ENCODE measurements at regions not wholly inside any gene's neighbourhood (a gene's known extent, or its start where the extent isn't known, plus 50 kb on each side); places are given as distances from the start of the nearest gene placed in this dataset.

DNA sequence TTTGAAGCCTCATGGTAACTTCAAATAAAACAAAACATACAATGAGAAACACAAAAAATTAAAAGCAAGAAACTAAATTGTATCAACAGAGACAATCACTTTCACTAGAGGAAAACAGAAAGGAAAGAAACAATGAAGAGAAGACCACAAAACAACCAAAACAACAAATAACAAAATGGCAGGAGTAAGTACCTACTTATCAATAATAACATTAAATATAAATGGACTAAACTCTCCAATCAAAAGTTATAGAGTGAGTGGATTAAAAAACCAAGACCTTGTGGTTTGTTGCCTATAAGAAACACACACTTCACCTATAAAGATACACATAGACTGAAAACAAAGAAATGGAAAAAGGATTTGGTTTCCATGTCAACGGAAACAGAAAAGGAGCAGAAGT, 830.1 kb upstream of the TMEFF2 start:
- Histone ChIP-seq H3K79me2 (ENCODE audit: low read length) (no peaks in the 10 kb centered on the region), H2AFZ (ENCODE audit: low read length) (no peak overlapping the region), H3K27ac (ENCODE audit: low read length) (no peak overlapping the region), H3K4me3 (ENCODE audit: low read length) (no peak overlapping the region), H3K36me3 (ENCODE audit: low read depth, low read length) (no peaks in the 10 kb centered on the region), H3K4me1 (ENCODE audit: insufficient read depth, low read length) (no peaks in the 10 kb centered on the region), H3K4me2 (ENCODE audit: low read length) (no peak overlapping the region), H4K20me1 (ENCODE audit: low read length) (no peaks in the 10 kb centered on the region), H3F3A (ENCODE audit: low read length, unreplicated experiment) (no peaks in the 10 kb centered on the region), H3K9me2 (replicated peaks; ENCODE audit: low read length) (no peaks in the 10 kb centered on the region), H3K9ac (ENCODE audit: low read length) (no peak overlapping the region), H3K9me3 (ENCODE audit: low read length) (0 out of 2 replicates have a peak, but pooled peaks cover 4% of the 10 kb centered on the region), H3K27me3 (ENCODE audit: low read length) (no peaks in the 10 kb centered on the region)
- TF ChIP-seq EZH2phosphoT487 (IDR thresholded peaks at IDR 0.05; ENCODE audit: borderline replicate concordance, low read length) (no peak), EZH2 (IDR thresholded peaks at IDR 0.05; ENCODE audit: low read length, unreplicated experiment) (no peak)
- TF ChIP-seq, protein P1, sequence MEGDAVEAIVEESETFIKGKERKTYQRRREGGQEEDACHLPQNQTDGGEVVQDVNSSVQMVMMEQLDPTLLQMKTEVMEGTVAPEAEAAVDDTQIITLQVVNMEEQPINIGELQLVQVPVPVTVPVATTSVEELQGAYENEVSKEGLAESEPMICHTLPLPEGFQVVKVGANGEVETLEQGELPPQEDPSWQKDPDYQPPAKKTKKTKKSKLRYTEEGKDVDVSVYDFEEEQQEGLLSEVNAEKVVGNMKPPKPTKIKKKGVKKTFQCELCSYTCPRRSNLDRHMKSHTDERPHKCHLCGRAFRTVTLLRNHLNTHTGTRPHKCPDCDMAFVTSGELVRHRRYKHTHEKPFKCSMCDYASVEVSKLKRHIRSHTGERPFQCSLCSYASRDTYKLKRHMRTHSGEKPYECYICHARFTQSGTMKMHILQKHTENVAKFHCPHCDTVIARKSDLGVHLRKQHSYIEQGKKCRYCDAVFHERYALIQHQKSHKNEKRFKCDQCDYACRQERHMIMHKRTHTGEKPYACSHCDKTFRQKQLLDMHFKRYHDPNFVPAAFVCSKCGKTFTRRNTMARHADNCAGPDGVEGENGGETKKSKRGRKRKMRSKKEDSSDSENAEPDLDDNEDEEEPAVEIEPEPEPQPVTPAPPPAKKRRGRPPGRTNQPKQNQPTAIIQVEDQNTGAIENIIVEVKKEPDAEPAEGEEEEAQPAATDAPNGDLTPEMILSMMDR (conservative IDR thresholded peaks at IDR 0.05; ENCODE audit: low read depth, low read length): no peak
- no peak for ATAC-seq
- intact Hi-C loops (cut with micrococcal nuclease): no loop called here
- POLR2A ChIA-PET (ENCODE audit: unreplicated experiment): no interaction called here
- BruUV-seq (replicated peaks): no TSS peak
- CTCF ChIA-PET: no interaction called here
- DNase-seq: no peak

DNA sequence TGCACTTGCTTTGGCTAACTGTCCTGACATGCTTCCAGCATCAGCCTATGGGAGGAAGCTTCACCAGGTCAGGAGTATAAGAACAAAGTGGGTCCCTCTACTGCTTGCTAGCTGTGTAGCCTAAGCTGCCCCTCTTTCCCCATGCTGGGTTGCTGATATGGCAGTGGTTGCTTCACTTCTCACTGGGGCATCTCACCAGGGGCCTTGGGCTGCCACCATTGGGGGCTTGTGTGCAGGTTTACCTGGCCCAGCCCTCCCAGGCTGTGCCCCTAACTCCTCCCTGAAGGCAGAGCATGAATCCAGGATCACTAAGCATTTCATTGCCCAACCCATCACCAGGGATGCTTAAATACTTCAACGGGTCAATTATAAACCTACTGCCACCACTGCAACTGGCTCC, 817.1 kb upstream of the TMEFF2 start:
- ATAC-seq: no peak
- no TSS peak for BruUV-seq (replicated peaks)
- Histone ChIP-seq H3K4me2 (ENCODE audit: low read length) (no peak overlapping the region), H3K27me3 (ENCODE audit: low read length) (no peaks in the 10 kb centered on the region), H3F3A (ENCODE audit: low read length, unreplicated experiment) (no peaks in the 10 kb centered on the region), H3K9me3 (ENCODE audit: low read length) (0 out of 2 replicates have a peak, but pooled peaks cover 3% of the 10 kb centered on the region), H3K9ac (ENCODE audit: low read length) (no peak overlapping the region), H2AFZ (ENCODE audit: low read length) (no peak overlapping the region), H3K36me3 (ENCODE audit: low read depth, low read length) (no peaks in the 10 kb centered on the region), H4K20me1 (ENCODE audit: low read length) (no peaks in the 10 kb centered on the region), H3K4me1 (ENCODE audit: insufficient read depth, low read length) (no peaks in the 10 kb centered on the region), H3K4me3 (ENCODE audit: low read length) (no peak overlapping the region), H3K9me2 (replicated peaks; ENCODE audit: low read length) (no peaks in the 10 kb centered on the region), H3K79me2 (ENCODE audit: low read length) (no peaks in the 10 kb centered on the region), H3K27ac (ENCODE audit: low read length) (no peak overlapping the region)
- CTCF ChIA-PET: no interaction called here
- no peak for DNase-seq
- intact Hi-C loops (cut with micrococcal nuclease): no loop called here
- TF ChIP-seq EZH2phosphoT487 (IDR thresholded peaks at IDR 0.05; ENCODE audit: borderline replicate concordance, low read length) (no peak), EZH2 (IDR thresholded peaks at IDR 0.05; ENCODE audit: low read length, unreplicated experiment) (no peak)
- TF ChIP-seq, protein P1 (conservative IDR thresholded peaks at IDR 0.05; ENCODE audit: low read depth, low read length): no peak
- POLR2A ChIA-PET (ENCODE audit: unreplicated experiment): no interaction called here

DNA sequence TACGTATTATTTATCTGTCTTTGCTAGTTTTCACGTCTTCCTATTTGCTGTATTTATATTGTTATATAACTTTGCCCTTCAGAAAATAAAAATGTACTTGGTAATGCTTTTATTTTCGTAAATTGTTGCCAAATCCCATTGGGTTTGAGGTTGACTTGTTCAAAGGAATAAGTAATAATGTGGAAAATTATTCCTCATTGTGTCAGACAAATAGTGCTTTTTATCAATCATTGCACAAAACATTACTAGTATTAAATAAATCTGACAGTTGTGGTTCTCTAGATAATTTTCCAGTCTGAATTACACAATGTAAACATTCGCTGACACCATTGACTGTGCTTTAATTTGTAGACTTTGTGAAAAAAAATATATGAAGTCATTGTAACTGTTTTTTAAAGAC, 798.3 kb upstream of the TMEFF2 start:
- no peaks in the 10 kb centered on the region for H3K9me2 ChIP-seq (replicated peaks; ENCODE audit: low read length)
- H3F3A ChIP-seq (ENCODE audit: low read length, unreplicated experiment): no peaks in the 10 kb centered on the region
- intact Hi-C loops (cut with micrococcal nuclease): no loop called here
- H3K27ac ChIP-seq (ENCODE audit: low read length): no peak overlapping the region
- no peaks in the 10 kb centered on the region for H3K4me1 ChIP-seq (ENCODE audit: insufficient read depth, low read length)
- no peak for DNase-seq
- no TSS peak for BruUV-seq (replicated peaks)
- TF ChIP-seq, protein P1 (conservative IDR thresholded peaks at IDR 0.05; ENCODE audit: low read depth, low read length): no peak
- no peak for TF ChIP-seq EZH2 (IDR thresholded peaks at IDR 0.05; ENCODE audit: low read length, unreplicated experiment)
- TF ChIP-seq EZH2phosphoT487 (IDR thresholded peaks at IDR 0.05; ENCODE audit: borderline replicate concordance, low read length): no peak
- ATAC-seq: no peak
- no peaks in the 10 kb centered on the region for H3K36me3 ChIP-seq (ENCODE audit: low read depth, low read length)
- H4K20me1 ChIP-seq (ENCODE audit: low read length): no peaks in the 10 kb centered on the region
- no peak overlapping the region for H3K4me3 ChIP-seq (ENCODE audit: low read length)
- H2AFZ ChIP-seq (ENCODE audit: low read length): no peak overlapping the region
- H3K27me3 ChIP-seq (ENCODE audit: low read length): no peaks in the 10 kb centered on the region
- ChIA-PET POLR2A (ENCODE audit: unreplicated experiment) (no interaction called here), CTCF (no interaction called here)
- H3K9ac ChIP-seq (ENCODE audit: low read length): no peak overlapping the region
- no peaks in the 10 kb centered on the region for H3K79me2 ChIP-seq (ENCODE audit: low read length)
- H3K9me3 ChIP-seq (ENCODE audit: low read length): no peaks in the 10 kb centered on the region
- no peak overlapping the region for H3K4me2 ChIP-seq (ENCODE audit: low read length)
